ENCODE measurements at regions not wholly inside any gene's neighbourhood (a gene's known extent, or its start where the extent isn't known, plus 50 kb on each side); places are given as distances from the start of the nearest gene placed in this dataset.
"Not testable (repeated sequence)": the region's sequence is repeated elsewhere in the genome, so short reads cannot be mapped to it uniquely, and the experiment has no call there.

- DNase-seq (ENCODE audit: low read depth), result no peak
Measured at GRCh38 chr6:167467793-167468431, 143.0 kb downstream of the TTLL2 start.

DNA sequence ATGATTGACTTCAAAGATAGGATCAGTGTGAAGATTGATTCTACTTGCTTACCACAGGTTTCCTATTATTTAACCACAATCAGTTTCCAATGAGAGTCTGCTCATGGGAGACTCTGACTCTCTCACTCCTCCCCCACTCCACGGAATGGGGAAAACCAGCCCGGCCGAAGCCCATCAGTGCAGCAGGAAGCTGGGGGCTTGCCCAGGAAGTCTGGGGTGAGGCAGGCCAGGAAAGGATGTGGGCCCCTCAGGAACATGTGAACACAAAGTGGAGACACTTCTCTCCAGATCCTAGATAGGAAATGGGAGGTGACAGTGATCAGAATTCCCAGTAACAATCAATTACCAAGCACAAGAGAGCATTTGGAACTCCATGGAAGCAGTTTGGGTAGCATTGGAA, 144.2 kb downstream of the TTLL2 start:
- DNase-seq (ENCODE audit: low read depth), result no peak

GRCh38 chr6:167469672-167470071, 144.8 kb downstream of the TTLL2 start:
- DNase-seq (ENCODE audit: low read depth), result no peak

DNA sequence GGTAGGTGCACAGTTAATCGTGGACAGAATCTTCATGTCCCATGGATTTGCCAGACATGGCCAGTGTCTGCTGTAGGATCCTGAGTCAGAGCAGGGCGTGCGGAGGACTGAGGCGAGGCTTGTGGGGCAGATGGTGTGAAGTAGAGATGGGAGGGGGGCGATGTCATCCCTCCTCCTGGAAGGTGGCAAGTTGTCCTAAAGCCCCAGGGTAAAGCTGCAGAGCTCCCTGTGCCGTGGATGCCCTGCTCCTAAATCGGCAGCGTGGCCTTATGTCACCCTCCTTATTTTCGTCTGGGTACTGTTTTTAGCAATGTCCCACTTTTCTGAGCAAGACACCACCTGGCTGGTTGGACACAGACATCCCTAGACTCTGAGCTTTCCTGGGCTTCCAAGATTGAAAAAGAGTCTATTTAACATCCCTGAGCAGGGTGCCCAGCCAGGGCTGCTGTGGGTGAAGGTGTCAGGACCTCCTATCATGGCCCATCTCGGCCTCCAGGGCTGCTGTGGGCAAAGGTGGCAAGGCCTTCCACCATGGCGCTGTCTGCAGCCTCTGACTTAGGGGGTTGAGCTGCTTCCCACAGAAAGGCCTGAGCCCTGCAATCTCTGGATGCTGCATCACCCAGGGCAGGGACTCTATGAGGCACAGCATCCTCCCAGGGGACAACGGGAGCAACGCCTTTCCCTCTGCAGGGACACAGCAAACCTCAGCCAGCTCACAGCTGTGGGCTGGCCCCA, 145.4 kb downstream of the TTLL2 start:
- no peak for DNase-seq (ENCODE audit: low read depth)

GRCh38 chr6:167470836-167471547, 146.1 kb downstream of the TTLL2 start:
- no peak for DNase-seq (ENCODE audit: low read depth)

GRCh38 chr6:167471548-167471930, 146.7 kb downstream of the TTLL2 start:
- DNase-seq (ENCODE audit: low read depth), result no peak

DNA sequence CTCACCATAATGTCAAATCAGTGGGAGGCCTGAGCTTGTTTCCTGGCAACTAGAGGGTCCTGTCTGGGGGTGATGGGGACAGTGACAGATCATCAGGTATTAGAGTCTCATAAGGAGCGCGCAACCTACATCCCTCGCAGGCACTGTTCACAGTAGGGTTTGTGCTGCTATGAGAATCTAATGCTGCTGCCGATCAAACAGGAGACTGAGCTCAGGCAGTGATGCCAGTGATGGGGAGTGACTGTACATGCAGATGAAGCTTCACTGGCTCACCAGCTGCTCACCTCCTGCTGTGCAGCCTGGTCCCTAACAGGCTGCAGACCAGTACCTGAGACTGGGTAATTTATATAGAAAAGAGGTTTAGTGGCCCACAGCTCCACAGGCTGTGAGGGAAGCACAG, 147.3 kb downstream of the TTLL2 start:
- DNase-seq (ENCODE audit: low read depth), result no peak

DNA sequence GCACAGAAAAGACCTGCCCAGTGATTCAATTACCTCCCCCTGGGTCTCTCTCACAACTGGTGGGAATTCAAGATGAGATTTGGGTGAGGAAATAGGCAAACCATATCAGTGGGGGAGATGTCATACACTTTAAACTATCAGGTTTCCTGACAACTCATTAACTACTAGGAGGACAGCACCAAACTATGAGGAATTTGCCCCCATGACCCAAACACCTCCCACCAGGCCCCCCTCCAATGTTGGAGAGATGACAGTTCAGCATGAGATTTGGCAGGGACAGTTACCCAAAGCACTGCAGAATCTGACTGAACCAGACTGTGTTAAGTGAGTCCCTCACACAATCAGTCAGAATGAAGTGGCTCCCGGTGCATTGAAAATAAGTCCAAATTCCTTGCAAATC, 148.0 kb downstream of the TTLL2 start:
- no peak for DNase-seq (ENCODE audit: low read depth)

- no peak for DNase-seq (ENCODE audit: low read depth)
Measured at GRCh38 chr6:167474171-167474570, 149.3 kb downstream of the TTLL2 start.

DNA sequence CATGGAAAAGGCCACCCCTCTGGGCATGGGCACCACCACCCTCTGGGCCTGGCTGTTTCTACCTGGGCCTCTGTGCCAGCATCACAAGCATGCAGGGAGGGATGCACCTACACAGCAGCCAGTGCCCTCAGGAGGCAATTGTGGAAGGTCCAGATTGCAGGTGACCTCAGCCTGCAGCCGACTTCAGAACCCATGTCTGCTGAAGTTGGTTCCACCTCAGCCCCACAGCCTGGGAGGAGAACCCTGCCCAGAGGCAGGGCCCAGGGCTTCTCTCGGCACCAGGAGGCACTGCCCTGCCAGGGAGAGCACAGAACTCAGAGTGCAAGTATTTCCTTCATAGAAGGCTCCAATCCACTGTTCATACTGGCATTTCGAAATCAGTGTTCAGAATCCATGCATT, 149.8 kb downstream of the TTLL2 start:
- DNase-seq (ENCODE audit: low read depth), result no peak

GRCh38 chr6:167475947-167476346, 151.1 kb downstream of the TTLL2 start:
- DNase-seq (ENCODE audit: low read depth), result no peak

GRCh38 chr6:167476844-167477595, 152.1 kb downstream of the TTLL2 start:
- no peak for DNase-seq (ENCODE audit: low read depth)

DNA sequence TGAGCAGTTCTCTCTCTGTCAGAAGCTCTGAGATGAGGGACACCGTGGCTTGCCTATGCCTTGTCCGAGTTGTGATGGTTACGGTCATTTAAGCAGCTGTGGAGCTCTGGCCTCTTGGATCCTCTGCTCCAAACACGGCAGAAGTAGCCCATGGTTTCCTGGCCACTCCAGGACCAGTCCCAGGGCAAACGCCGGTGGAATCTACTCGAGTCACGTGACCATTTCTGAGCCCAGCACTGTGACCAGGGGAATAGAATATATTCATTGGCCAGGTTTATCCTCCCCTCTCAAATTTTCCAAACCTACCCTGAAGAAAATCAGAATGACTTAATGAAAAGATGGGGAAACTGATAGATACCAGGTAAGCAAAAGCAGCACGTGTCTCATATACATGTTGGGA, 152.8 kb downstream of the TTLL2 start:
- DNase-seq (ENCODE audit: low read depth), result no peak

- DNase-seq (ENCODE audit: low read depth), result no peak
Measured at GRCh38 chr6:167479301-167479700, 154.4 kb downstream of the TTLL2 start.

DNA sequence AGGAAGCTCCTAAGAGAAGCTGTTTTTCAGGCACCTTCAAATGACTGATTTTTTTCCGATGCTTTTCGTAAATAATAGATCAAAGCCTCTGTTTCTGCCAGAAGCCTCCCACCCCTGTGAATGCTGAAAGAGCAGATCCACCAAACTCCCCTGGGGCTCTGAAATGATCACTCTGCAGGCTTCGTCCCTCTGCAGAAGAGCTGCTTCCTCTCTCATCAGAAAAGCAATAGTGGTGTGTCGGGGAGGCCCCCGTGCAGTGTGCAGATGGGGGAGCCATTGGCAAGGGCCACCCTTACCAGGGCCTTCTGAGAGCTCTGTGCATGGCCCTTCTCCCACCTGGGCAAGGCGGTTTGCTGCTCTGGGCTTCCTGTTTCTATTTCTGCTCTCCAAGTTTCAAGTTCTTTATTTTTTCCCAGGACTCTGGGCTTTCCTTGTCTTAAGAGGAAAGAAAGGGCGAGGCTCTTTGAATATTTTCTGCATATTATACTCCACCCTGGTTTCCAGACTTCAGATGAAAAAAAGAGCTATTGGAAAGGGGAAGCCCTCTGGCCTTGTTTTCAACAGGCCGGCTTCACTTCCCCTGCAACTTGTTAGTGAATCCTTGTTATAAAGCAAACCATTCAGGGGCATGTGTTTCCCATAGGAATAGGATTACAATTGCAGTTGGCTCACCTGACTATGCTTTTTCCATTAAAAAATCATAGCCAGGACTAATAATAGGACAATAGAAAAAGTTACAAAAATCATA, 155.2 kb downstream of the TTLL2 start:
- DNase-seq (ENCODE audit: low read depth), result no peak

- DNase-seq (ENCODE audit: low read depth), result no peak
Measured at GRCh38 chr6:167481307-167481926, 156.5 kb downstream of the TTLL2 start.

DNA sequence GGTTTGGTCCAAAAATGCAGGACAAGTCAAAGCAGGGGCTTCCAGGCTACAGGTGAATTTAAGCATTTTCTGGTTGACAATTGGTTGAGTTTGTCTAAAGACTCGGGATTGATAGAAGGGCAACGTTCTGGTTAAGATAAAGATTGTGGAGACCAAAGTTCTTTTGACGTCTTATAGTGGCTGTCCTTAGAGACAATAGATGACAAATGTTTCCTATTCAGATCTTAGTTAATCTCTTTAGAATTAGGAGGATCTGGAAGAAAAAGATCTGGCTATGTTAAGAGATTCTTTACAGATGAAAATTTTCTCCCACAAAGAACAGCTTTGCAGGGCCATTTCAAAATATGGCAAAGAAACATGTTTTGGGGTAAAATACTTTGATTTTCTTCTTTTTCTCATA, 157.9 kb downstream of the TTLL2 start:
- DNase-seq (ENCODE audit: low read depth), result not testable (repeated sequence)

DNA sequence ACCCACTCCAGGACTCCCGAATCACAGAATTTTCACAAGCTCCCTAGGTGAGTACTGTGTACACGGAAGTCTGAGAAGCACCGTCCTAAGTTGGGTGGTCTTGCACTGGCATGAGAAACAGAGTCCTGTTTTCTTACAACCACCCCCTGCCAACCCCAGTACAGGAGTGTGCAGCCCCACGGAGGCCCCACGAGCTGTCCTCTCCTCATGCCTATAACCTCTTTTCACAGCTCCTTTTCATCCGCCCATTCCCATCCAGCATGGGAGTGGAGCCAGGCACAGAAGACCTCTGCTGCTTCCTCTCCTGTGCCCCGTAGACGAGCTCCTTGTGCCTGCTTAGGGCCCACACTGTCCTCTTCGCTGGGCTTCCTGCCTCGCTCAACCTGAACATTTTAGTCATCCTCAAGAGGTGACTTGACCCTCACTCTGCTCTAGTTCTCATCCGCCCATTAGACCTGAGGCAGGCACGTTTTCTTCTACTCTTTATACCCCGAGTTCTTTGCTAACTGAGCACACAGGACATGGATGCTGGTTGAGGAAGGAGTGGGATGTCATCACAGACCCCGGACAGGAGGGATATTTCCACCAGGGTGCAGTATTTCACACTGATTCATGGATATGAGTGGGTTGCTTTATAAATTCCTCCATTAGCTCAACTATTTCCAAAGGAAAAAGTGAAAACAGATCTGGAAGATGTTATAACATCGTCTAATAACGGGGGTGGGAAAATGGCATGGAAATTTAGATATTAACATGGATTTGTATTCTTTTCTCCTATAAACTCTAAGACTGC, 160.5 kb downstream of the TTLL2 start:
- DNase-seq (ENCODE audit: low read depth), result no peak

DNA sequence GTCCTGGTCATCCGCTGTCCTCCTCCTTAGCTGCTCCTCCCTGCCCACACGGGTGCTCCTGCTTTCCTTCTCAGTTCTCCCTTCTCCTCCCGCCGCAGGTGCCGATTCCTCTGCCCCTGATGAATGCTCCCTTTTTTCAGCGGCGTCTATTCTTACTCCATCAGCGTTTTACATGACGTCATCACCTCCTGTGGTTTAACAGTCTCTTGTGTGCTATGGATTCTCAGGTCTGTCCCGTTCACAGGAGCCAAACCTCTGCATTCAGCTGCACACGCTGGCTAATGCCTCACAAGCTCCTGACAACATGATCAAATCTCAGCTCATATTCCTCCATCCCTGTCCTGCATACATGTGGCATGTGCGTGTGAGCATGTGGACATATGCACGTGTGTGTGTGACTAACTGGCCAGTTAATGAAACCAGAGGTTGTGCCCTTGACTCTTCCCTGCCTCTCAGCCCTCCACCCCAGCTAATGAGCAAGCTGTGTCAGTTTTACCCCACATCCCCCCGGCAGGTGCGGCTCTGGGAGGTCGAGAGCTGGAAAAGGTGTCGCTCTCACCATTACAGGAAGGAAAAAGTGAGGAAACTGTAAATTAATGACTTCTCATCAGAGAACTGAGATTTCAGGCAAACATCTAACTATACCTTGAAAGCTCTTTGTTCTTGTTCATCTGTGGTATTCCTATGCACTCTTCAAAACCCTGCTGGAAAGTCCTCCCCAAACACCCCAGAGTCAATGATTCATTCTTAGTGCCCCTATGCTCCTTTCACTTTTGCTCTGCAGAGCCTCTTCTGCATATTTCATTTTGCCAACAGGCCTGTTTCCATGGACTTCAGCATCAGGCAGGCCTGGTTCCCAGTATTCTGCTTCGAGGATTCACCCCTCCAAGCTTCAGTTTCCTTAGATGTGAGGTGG, 163.1 kb downstream of the TTLL2 start:
- DNase-seq (ENCODE audit: low read depth), result no peak
